Stimulated activated CD4-positive, alpha-beta T cell treated with anti-CD3 and anti-CD28 coated beads, TNF-alpha, amount 100 ng/mL, for 1 hour (primary cell): ENCODE measurements at regions not wholly inside any gene's neighbourhood (a gene's known extent, or its start where the extent isn't known, plus 50 kb on each side); places are given as distances from the start of the nearest gene placed in this dataset.

Experiments used
- DNase-seq, 3 donors: peaks; one replicate each; pipeline ENCODE4 v3.0.0-alpha.2; 2020; ENCODE audit warnings: low read depth in 3 of 3, low spot score in 1 of 3

GRCh38 chr10:3016016-3016415, 51.3 kb upstream of the PFKP start:
- no peak for DNase-seq

DNA sequence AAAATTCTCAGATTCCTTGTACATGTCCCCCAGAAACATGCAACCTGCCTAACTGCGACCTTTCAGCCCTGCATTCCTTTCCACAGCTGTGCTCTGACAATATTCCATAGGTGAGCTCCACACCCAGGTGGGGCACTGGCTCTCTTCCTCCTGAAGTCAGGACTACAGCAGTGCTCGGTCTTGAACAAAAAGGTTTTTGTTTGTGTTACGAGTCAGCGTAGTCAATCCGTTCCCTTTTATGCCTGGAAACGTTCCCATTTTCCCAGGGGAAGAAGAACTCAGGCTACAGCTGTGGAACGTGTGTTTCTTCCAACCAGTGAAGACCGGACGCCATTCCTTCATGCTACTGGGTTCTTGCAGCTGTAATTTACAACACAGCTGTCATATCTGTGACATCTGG, 52.4 kb upstream of the PFKP start:
- no peak for DNase-seq

GRCh38 chr10:3012223-3012622, 55.1 kb upstream of the PFKP start:
- DNase-seq, result no peak

GRCh38 chr10:3010816-3011460, 56.4 kb upstream of the PFKP start:
- DNase-seq, result no peak

- no peak for DNase-seq
These were observed 57.0 kb upstream of the PFKP start for GRCh38 chr10:3010334-3010733.

- DNase-seq, result no peak
These were observed 58.0 kb upstream of the PFKP start for GRCh38 chr10:3009341-3009740.

DNA sequence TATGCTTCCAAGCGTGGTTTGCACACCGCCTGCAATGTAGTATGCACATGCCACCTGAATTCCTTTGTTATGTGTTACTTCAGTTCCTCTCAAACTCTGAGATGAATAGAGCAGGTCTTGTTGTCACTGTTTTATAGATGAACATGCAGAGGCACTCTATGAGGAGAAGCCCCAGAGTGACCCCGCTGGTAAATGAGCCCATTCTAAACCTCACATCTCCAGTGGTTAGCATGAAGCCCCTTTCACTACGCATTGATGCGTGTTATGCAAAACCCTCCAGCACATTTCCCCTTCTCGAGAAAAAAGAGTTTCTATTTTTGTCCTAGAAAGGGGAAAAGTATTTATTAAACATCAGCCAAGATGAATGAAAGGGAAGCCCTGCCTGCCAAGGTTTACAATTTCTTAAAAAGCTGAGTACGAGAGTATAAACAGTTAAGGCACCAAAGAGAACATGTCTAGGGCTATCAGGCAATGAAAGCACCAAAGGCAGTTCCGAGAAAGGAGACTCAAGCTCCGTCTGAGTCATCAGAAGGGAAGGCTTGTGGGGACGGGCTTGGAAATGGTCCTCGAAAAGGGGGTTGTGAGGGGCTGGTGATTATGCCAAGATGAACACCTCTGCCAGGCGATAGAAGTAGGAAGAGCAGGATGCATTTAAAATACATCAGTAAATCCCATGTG, 58.7 kb upstream of the PFKP start:
- DNase-seq, result no peak

GRCh38 chr10:3006607-3007006, 60.7 kb upstream of the PFKP start:
- DNase-seq, result no peak

GRCh38 chr10:3006093-3006492, 61.3 kb upstream of the PFKP start:
- no peak for DNase-seq

DNA sequence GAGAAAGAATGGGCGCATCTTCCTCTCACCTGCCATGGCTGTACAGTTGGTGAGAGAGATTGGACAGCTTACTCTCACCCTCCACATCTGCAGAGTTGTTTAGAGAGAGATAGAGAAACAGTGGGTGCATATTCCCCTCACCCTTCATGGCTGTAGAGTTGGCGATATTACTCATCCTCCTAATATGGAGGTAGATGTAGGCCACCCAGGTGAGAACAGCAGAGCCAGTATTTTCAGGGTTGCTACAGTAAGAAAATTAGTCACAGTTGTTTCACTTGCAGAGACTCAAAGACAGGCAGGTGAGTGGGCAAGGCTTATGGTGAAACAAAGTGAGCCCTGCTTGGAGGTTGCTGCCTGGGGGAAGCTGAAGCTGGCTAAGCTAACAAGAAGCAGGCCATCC, 65.0 kb upstream of the PFKP start:
- no peak for DNase-seq

- DNase-seq, result no peak
These were observed 67.3 kb upstream of the PFKP start for GRCh38 chr10:3000048-3000447.

- no peak for DNase-seq
These were observed 73.0 kb upstream of the PFKP start for GRCh38 chr10:2994221-2994961.

GRCh38 chr10:2993636-2994035, 73.7 kb upstream of the PFKP start:
- no peak for DNase-seq

DNA sequence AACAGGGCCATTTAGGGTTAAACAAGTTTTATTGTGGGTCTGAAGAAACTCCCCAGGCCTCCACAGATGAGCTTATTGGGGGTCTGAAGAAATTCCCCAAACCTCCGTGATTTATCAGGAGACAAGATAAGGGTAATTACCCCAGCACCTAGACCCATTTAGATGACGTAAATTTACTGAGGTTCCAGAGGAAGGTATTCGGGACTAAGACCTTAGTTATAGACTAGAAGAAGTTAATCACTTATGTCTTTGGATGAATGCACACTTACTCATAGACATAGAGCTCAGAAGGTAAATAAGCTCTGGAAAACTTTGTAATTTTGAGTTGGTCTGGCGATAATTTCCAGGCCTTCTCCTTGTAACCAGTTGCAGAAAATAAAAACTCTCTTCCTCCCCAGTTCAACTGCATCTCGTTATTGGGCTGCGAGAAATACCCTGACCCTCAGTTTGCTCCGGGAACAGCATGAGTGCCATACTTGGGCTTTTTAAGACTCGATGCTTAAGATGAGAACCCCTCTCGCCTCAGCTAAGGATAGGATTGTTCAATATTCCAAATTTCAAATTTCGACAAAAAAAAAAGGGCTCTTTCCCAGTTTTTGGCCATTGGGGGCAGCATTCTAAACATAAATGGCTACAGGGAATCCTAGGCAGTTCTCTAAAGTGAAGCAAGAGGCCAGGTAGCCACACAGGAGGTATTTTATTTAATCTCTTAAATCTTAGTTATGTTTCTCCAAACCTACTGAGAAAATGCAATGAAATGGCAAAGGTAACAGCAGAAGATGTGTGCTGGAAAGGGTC, 74.7 kb upstream of the PFKP start:
- no peak for DNase-seq

DNA sequence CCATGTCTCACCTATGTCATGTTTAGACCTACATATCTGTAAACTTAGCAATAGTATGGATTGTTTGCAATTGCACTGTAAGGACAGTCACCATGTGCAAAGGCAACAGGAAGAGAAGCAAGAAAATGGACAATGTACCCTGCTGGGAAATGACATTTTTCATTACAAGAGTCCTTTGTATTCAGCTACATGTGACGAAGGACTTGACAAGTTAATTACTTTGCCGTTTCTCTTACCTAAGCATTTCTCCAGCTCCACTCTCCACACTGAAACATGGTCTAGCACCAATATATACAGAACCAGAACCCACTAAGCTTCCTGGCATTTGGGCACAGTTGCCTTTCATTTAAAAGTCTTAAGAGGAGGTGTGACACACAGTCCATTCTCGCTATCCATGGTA, 76.6 kb upstream of the PFKP start:
- no peak for DNase-seq

GRCh38 chr10:2989292-2989947, 77.9 kb upstream of the PFKP start:
- DNase-seq, result no peak

GRCh38 chr10:2987185-2987768, 80.1 kb upstream of the PFKP start:
- DNase-seq, result no peak

DNA sequence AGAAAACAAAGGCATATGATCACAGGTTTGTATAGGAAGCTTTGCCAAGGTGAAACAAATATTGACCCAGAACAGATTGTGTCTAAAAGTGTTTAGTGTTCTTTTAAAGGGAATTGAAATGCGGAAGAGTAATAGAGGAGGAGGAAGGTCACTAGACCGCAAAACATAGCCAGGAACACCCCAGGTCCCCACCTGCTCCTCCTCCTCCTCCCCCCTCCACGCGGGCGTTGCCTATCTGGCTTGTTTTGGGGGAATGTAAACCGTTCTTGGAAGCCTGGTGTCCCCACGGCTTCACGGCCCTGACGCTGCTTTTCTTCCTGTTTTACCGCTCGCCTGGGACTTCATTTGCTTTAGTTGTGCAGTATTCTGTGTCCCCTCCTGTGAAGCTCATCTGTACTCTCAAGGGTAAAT, 81.0 kb upstream of the PFKP start:
- no peak for DNase-seq

DNA sequence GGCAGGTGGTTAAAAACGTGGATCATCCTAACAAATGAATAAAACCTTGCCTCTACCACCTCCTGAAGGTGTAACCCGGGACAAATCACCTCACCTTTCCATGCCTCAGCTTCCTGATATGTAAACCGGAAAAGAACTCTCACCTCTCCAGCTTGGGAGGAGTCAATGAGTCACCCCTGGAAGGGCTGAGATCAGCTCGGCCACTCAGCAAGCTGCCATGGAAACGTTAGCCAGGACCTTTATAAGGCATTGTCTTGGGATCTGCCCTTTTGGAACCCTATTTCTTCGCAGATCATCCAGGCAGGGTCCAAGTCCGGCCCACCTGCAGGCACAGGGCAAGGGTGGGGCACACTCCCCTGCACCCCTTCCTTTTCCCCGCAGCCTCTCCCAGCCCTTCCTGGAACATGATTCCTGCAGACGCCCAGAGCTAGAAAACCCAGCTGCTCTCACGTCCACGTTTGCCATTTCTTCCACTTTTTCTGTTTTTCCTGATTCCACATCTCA, 81.6 kb upstream of the PFKP start:
- no peak for DNase-seq

DNA sequence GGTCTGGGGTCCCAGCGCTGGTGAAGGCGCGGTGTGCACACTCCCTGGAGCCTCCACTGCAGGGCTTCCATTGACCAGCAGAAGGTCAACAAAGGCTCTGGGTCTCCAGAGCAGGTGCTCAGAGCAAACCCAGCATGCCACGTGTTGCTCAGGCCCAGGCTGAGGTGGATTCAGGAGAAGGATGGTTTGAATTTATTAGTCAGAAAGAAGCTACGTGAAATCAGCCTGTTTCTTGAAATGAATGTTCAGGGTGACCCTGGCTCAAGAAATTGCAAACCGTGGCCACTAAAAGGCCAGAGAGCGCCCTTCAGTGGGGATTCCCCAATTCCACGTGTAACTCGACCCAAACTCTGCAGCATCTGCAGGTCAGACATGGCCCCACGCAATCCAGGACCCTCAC, 82.7 kb upstream of the PFKP start:
- DNase-seq, result no peak

DNA sequence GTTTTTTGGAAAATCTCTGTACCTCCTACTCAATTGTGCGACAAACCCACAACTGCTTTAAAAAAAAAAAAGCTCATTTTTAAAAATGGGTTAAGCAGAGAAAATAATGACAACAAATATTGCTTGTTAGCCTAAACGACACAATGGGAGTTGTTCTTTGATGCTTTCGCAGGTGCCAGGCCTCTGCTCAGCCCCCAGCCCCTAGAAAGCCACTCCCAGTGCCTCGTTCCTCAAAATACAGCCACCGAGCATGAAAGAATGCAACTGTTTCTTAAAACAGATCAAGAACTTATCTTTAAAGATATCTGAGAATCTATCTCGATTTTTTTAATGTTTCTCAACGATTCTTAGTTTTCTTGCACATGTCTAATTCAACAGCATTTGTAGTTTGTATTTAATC, 85.2 kb upstream of the PFKP start:
- DNase-seq, result no peak
